RWPE1 (cell line): ENCODE measurements at regions not wholly inside any gene's neighbourhood (a gene's known extent, or its start where the extent isn't known, plus 50 kb on each side); places are given as distances from the start of the nearest gene placed in this dataset.

Experiments used
- CTCF ChIA-PET: fragments of 350-600 bp; sonication (Branson Sonifier 250); formaldehyde crosslinking; extraction: SDS; loops from one replicate; lab custom pipeline; 2021; lab: Yijun Ruan, JAX
- POLR2A ChIA-PET: fragments of 400-600 bp; formaldehyde crosslinking; extraction: SDS; loops from one replicate; lab custom pipeline; 2020; ENCODE audit warnings: antibody characterized with exemption; ENCODE audit not compliant: low non-redundant PET; lab: Yijun Ruan, JAX
- DNase-seq: peaks from one replicate; pipeline ENCODE4 v3.0.0; 2012; ENCODE audit warnings: low spot score
- H3K27ac ChIP-seq: fragments of 450-650 bp; 2 replicates; pipeline ENCODE4 v1.5.1; 2017
- TF ChIP-seq, protein P1 (sequence below): fragments of 450-650 bp; conservative IDR thresholded peaks from 2 replicates; pipeline ENCODE4 v1.5.1; 2017; ENCODE audit warnings: low read depth, mild to moderate bottlenecking

DNA sequence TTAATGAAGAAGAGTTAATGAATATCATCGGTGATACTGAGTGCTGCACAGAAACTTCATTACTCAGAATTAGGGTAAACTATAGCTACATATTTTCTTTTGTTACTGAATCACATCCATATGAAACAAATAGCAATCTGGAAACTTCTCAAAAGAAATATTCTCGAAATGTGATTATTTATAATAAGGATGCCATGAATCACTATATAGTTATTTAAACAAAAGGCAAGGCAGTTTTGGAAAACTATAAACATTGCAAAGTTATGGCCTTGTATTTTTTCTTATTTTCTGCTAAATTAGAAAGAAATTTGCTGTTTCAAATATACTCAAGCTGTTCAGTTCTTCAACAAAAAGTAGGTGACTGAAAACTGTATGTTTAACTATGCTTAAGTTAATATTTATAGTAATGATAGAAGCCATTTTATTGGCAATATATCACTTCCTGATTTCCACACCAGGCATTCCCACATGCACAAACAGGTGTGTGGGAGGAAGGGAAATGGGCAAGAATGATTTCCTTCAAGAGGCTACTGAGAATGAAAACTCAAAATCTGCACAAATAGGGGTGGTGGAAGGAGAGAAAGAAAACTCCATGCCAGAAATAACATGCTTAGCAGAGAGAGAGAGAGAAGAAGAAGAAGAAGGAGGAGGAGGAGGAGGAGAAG is 74.5 kb upstream of the FRY start:
- no peak for DNase-seq
- TF ChIP-seq, protein P1, sequence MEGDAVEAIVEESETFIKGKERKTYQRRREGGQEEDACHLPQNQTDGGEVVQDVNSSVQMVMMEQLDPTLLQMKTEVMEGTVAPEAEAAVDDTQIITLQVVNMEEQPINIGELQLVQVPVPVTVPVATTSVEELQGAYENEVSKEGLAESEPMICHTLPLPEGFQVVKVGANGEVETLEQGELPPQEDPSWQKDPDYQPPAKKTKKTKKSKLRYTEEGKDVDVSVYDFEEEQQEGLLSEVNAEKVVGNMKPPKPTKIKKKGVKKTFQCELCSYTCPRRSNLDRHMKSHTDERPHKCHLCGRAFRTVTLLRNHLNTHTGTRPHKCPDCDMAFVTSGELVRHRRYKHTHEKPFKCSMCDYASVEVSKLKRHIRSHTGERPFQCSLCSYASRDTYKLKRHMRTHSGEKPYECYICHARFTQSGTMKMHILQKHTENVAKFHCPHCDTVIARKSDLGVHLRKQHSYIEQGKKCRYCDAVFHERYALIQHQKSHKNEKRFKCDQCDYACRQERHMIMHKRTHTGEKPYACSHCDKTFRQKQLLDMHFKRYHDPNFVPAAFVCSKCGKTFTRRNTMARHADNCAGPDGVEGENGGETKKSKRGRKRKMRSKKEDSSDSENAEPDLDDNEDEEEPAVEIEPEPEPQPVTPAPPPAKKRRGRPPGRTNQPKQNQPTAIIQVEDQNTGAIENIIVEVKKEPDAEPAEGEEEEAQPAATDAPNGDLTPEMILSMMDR: no peak
- POLR2A ChIA-PET: no interaction called here
- no peak overlapping the region for H3K27ac ChIP-seq
- CTCF ChIA-PET: interaction anchor here (1.1 kb wide), 1 partner anchor 47 kb away, joined by 3 read pairs; no protein-coding TSS in a partner anchor

DNA sequence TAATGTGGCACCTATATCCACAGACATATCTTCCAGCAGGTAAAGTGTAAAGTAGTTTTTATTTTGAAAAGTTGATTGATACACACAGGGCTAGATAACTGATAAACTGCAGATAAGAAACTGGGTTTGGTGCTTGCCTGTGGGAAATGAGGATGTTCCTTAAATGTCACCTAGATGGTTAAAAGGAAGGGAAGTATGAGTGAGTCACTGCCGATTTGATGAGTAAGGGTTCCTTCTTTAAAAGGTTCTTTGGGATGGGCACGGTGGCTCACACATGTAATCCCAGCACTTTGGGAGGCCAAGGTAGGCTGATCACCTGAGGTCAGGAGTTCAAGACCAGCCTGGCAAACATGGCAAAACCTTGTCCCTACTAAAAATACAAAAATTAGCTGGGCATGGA is 73.8 kb upstream of the FRY start:
- no peak for DNase-seq
- TF ChIP-seq, protein P1: no peak
- no peak overlapping the region for H3K27ac ChIP-seq
- CTCF ChIA-PET: no interaction called here
- POLR2A ChIA-PET: no interaction called here

DNA sequence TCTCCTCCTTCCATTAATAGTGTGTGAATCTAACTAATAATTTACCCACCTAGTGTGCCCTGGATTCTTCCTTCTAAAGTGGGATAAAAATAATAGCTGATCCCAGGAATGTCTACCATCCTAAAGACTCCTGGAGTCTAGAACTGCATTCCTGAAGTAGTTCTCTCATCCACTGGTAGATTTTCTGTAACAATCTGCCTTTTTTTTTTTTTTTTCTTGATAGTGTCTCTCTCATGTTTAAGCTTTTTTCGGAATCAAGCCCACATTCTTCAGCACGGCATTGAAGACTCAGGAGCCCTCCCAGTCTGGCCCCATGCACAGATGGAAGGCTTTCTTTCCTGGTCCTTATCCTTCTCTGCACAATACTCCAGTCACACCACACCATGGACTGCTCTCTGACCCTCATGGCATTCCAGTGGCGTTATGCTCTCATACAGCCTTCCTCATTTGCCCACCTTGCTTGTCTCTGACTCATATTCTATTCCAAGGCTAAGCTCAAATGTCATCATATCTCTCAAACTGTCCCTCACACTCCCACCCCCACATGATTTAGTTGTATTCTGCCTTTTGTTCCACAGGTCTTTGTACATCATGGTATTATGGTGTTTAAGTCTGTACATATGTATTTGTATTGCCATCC is 68.7 kb upstream of the FRY start:
- CTCF ChIA-PET: interaction anchor here (0.7 to 1.1 kb wide), 3 partner anchors 11 to 566 kb away, joined by 3 to 4 read pairs (median 3); no protein-coding TSS in a partner anchor

DNA sequence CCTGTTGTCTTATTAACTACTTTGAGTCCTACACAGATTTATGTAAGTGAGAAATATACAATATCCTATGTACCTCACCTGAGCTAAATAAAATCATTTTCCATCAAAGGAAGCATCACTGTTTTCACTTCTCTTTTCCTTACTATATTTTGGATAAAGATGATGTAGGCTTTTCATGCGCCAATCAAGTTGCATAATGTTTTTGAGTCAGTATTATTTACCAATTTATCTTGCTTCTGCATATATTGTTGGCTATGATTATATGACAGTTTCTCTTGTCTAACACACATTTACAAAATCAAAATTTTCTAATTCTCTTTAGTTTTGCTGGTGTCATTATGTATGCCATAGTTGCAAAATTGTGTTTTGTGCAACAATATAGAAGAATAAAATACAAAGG is 67.9 kb upstream of the FRY start:
- no peak overlapping the region for H3K27ac ChIP-seq
- TF ChIP-seq, protein P1: no peak
- POLR2A ChIA-PET: no interaction called here
- no peak for DNase-seq
- CTCF ChIA-PET: interaction anchor here (0.7 to 1.1 kb wide), 2 partner anchors 44 to 54 kb away, joined by 3 read pairs; no protein-coding TSS in a partner anchor

More for the DNA sequence above, 68.7 kb upstream of the FRY start:
- H3K27ac ChIP-seq: no peak overlapping the region
- POLR2A ChIA-PET: no interaction called here
- DNase-seq: no peak
- TF ChIP-seq, protein P1: no peak

DNA sequence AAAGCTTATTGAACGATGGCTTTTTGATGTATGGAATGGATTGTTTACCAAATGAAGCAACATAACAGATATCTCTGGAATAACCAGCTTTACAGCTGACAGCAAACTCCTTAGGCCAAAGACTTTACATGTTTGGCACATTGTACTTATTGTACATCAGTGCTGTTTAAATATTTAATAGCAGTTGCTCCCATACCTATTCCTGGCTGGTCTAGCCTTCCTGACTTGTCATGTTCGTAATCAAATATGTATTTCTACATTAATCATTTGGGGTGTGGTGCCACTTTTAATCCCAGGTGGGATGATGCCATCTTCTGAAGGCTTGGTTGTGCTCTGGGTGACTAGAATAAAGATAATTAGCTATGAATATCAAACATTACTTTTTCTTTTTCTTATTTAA is 67.4 kb upstream of the FRY start:
- ChIA-PET POLR2A (no interaction called here), CTCF (interaction anchor here (0.7 to 1.1 kb wide), 2 partner anchors 44 to 54 kb away, joined by 3 read pairs; no protein-coding TSS in a partner anchor)
- no peak for DNase-seq
- TF ChIP-seq, protein P1: no peak
- no peak overlapping the region for H3K27ac ChIP-seq

DNA sequence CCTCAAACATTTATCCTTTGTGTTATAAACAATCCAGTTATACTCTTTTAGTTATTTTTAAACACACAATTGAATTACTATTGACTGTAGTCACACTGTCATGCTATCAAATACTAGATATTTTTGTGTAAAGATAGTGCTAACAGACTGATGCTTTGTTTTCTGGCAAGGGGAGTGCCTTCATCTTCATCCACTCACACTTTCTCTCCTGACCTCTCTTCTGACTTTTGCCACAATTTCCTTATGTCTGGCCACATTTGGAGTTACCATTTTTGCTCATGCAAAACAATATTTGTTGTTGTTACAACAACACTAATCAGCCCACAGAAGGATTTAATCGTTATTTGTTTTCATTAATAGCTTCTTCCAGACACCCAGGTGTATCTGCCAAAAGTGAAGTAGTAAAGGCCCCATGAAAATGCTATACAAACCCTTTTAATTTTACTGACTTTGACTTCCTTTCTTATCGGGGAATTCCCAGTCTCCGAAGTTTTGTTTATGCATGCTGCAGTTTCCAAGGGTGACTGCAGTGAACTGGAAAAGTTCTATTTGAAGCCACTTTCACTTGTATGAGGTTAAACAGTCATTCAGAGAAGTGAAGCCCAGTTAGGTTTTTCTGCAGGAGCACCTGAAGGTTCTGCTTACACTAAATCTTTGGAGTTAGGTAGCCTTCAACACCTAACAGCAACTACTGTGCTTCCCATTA is 66.1 kb upstream of the FRY start:
- ChIA-PET CTCF (interaction anchor here (0.7 kb wide), 1 partner anchor 60 kb away, joined by 3 read pairs; no protein-coding TSS in a partner anchor), POLR2A (no interaction called here)
- DNase-seq: no peak
- H3K27ac ChIP-seq: no peak overlapping the region
- TF ChIP-seq, protein P1: no peak
